ENCODE measurements at regions not wholly inside any gene's neighbourhood (a gene's known extent, or its start where the extent isn't known, plus 50 kb on each side); places are given as distances from the start of the nearest gene placed in this dataset.

DNA sequence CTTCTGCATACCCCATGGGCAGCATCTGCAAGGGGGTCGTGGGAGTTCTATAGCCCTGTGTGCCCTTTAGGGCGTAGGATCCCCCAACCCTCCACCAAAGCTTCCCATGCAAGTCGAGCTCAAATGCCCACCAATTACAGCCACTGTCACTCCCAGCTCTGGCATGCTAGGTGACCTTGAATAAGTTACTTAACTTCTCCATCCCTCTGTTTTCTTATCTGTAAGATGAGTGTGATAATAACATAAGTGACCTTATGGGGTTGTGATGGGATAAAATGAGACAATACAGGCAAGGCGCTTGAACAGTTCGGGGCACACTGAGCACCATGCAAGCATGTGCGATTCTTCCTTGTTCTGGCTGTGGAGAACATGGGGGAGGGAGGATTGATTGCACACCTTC lies 74.8 kb upstream of the POMGNT2 start:
- DNase-seq (ENCODE audit: low read depth, low spot score): no peak

DNA sequence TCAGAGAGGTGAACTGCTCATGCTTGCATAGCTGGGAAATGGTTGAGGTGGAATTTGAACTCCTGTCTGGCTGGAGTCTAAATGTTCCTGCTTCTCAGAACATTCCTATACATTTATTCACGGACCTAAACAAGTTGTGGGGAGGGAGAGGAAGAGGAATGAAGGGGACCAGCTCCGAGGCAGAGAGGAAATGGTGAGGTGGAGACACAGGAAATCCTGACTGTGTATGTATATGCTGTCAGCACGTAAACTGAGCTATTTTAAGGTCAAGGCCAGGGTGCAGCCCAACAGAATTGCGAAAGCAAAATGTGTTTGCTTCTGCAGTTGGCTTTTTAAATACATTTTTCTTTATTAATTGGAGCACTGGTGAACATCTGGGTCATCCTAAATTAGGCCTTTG lies 74.1 kb upstream of the POMGNT2 start:
- no peak for DNase-seq (ENCODE audit: low read depth, low spot score)

DNA sequence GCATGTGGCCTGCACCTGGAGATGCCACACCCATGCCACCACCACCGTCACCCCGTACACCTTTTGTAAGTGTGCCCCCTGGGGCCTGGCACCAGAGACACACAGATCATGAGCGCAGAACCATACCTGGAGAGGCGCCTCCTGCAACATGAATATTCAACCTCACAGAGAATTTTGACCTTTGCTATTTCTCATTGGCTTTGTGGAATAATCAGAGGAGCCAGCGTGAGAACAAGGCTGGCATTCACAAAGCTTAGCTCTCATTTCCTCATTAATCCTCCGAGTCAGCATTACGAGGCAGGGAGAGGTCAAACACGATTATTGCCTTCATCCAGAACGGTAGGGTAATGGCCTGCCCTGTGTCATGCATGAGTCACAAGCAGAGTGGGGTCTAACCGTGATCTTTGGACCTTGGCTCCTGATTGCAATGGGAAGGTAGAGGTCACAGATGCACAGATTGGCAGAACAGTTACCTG lies 73.0 kb upstream of the POMGNT2 start:
- DNase-seq (ENCODE audit: low read depth, low spot score): no peak

DNA sequence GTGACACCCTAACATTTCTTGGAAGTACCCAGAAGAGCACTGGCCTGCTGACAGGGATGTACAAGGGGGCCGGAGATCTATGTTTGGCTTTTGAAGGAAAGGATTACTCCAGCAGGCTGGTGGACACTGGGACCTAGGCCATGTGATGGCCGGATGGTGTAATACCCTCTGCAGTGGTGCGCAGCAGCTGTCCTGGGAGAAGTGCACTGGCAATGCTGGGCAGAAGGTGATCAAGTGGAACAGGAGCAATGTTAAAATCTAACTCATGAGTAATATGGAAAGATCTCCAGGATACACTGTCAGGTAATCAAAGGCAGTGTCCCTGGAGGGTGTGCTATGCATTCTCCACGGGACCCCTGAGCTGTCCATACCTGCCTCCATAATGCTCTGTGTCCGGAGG lies 71.2 kb upstream of the POMGNT2 start:
- no peak for DNase-seq (ENCODE audit: low read depth, low spot score)

DNA sequence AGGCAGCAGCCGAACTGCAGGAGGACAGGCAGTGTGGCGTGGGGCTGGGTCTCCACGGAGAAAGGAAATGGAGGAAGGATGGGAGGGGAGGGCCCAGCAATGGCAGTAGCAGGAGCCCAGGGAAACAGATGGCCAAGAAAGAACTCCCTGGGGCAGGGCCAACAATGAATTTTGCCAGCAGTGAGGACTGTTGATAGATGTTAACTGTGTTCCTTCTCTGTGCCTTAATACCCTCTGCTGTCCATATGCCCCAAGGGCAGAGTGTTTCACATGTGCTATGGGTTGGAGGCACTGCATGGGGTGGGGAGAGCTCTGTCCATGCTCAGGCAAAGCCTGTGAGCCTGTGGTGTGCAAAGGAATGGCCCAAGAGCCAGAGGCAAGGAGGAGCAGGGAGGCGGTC lies 70.8 kb upstream of the POMGNT2 start:
- DNase-seq (ENCODE audit: low read depth, low spot score): no peak

DNA sequence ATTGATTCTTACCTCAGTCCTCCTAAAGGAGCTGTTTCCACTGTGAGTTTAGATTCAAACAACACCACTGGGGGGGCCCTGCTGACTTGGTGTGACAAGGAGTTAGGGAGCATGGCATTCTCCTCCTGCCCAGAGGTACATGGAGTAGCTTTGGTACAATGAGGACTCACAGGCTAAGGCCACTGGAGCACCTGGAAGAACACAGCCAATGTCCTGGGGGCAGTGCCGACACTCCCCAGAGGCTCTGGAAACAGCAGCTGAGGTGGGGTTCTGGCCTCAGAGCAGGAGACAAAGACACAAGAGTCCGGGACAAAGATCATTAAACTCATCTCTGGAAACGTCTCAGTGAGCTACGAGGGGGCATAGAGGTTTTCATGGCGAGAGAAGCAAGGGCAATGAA lies 69.7 kb upstream of the POMGNT2 start:
- DNase-seq (ENCODE audit: low read depth, low spot score): no peak

DNA sequence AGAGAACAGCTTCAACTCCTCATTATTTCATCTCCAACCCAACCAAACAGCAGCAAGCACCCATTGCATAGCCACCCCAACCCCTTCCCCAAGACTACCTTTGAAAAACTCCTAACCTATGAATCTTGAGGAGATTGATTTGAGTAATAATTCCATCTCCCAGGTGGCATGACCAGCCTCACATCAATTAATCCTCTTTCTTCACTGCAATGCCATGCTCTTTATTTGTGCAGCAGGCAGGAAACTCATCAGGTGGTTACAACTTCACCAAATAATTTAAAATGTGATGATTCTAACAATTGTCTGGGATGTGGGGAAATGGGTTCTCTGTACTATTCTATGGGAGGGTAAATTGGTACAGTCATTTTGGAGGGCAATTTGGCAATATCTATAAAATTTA lies 68.1 kb upstream of the POMGNT2 start:
- no peak for DNase-seq (ENCODE audit: low read depth, low spot score)

DNA sequence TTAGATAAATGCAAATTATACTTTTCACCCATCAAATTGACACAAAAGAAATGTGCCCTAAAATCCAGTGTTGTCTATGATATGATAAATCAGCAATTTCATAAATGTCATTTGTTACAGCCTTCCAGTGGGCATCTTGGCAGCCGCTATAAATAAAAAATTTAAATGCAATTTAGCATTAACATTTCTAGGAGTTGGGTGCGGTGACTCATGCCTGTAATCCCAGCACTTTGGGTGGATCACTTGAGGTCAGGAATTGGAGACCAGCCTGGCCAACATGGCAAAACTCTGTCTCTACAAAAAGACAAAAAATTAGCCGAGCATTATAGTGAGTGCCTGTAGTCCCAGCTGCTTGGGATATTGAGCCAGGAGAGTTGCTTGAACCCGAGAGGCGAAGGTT lies 65.9 kb upstream of the POMGNT2 start:
- DNase-seq (ENCODE audit: low read depth, low spot score): no peak

DNA sequence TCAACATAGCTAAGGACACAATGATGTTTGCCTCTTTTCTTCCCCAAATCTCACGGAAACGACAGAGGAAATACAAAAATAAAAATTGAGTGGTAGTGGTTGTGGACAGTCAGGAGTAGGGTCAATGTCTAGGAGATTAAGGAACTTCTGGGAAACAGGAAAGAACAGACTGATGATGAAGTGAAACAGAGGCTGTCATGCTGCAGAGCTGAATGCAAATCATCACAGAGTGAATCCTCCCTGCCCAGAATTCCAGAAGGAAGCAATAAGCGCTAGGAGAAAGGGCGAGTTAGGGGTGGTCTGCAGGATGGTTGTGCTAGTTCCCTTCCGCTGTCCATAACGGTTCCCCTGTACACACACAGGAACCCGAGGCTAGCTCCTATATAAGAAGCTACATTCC lies 64.7 kb upstream of the POMGNT2 start:
- DNase-seq (ENCODE audit: low read depth, low spot score): no peak

DNA sequence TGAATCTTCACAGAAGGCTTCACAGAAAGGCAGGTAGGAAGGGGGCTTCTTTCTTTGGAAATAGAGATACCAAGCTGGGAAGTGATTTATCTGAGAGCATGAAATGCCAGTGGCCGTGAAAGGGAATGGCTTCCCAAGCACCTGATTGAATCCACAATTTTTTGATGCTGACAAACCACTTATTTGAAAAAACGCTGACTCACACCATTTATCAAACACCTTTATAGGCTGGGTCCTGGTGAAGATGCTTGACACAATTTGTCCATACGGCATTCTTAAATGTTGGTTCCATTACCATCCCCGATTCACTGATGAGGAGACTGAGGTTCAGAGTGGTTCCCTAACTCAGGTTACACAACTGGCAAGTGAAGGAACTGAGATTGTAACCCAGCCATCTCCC lies 64.1 kb upstream of the POMGNT2 start:
- DNase-seq (ENCODE audit: low read depth, low spot score): no peak

DNA sequence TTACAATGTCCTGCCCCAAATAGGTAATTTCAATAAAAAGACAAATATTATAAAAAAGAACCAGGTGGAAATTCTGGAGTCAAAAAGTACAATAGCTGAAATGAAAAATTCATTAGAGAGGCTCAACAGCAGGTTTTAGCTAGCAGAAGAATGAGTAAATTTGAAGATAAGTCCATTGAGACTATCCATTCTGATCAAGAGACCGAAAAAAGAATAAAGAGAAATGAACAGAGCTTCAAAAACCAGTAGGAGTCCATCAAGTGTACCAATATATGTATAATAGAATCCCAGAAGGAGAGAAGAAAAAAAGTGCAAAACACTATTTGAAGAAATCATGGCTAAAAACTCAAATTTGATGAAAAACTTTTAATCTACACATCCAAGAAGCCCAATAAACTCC lies 60.5 kb upstream of the POMGNT2 start:
- no peak for DNase-seq (ENCODE audit: low read depth, low spot score)

DNA sequence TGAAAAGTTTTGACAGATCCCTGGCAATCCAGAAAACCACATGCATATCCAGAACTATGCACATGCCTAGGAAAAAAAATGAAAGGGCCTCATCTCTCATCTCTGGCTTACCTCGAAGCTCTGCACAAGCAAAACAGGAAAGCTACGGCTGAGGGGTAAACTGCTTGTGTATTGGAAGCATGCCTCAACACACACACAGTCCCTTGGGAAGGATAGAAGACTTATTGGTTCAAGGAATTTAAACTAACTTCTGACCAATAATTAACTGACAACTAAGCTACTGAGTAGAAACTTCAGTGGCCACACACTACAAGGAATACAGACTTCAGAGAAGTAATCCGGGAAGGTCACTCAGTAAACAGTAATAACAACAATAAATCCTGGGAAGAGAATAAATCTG lies 59.9 kb upstream of the POMGNT2 start:
- DNase-seq (ENCODE audit: low read depth, low spot score): no peak

DNA sequence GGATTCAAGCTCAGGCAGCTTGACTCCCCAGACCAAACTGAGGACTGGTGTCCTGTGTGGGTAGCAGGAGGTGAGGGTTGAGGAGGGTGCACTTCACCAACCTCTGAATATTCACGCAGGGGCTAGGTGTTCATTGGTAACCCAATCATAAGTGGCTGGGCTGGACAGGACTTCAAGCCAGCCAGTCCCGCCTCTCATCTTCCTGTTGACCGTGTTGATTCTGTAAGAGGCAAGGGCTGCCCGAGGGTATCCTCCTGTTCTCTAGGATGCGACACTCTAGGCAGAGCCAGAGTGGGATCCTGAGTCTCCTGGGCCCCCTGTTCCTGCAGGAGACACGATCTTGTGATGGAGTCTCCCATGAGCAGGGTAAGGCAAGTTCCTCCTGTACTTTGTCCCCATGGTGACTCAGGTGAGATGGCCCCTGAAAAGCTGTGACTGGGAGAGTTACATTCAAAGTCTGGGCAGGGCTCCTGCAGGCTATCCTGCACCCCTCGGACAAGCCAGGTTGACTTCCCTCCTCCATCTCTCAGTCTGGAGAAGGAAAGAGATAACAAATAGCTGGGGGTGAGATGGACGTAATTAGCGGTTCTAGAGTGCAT lies 58.1 kb upstream of the POMGNT2 start:
- DNase-seq (ENCODE audit: low read depth, low spot score): no peak

DNA sequence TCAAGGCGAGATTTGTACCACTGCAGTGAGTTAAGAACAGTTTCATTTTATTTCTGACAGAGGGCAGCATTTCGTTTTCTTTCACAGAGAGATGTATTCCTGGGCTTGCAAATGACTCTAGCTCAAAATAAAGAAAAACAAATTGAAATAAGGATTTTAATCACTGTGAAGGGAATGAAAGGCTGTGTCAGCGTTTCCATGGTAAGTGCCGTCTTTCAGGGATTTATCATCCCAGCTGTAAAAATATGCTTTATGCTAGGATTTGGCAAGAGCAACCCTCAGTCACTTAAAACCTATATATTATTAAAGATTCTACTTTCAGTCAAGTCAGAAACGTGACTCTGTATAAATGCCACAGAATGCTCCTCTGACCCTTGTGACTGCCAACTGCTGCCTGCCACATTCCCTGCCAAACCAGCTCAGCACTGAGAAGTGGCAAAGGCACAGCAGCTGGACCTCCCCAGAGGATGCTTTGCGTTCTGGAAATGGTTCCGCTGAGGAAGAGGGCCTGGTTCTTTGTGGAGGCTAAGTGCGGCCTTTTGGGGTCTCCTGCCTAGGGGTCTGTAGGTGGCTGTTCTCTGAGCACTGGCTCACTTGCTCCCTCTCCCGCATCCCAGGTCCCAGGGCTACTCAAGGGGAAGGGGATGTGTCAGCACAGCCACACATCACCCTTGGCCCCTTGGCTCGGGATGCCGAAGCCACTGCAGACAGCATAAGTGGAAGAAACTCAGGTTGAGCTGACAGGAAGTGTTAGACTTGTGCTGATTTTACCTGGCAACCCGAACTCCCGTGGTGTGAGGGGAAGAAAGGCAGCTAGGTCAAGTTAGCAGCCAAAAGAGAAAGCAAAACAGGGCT lies 56.6 kb upstream of the POMGNT2 start:
- peak; percentile 47 for DNase-seq (ENCODE audit: low read depth, low spot score)

DNA sequence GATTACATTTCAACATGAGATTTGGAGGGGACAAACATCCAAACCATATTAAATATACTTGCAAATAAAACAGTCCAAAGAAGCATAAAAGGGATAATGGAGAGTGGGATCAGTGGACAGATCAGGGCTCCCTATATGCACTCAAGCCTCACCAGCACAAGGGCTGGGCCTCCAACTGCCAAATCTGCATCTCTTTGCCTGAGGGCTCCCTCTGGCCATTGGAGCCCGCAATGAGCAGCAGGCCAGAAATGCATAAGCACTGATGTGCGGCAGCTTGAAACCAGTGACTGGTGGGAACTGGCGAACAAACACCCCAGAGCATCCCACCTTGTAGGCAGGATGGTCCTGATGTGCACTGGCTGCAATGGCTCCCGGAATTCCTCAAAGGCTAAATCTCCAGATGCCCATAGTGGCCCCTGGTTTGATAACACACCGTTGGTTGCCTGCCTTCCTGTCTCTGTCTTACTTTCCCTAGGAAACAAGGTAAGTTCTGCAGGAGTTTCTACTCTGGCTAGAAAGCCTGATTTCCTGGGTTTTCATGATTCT lies 55.9 kb upstream of the POMGNT2 start:
- DNase-seq (ENCODE audit: low read depth, low spot score): no peak

DNA sequence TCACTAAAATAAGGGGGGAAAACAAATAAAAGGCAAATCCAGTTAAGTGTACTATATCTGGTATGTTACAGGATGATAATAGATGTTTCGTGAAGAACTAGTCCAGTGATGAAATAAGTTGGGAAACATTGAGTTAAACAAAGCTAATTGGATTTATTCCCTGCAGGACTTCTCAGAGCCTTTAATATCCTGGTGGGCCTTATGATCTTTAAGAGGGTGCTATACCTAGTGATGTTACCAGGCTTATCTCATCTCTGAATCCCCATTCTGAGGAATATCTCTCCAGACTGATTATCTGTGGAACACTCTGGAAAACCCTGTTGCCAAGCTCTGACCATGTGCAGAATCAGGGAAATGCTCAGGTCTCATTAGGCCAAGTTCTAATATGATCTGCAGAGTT lies 54.8 kb upstream of the POMGNT2 start:
- no peak for DNase-seq (ENCODE audit: low read depth, low spot score)

DNA sequence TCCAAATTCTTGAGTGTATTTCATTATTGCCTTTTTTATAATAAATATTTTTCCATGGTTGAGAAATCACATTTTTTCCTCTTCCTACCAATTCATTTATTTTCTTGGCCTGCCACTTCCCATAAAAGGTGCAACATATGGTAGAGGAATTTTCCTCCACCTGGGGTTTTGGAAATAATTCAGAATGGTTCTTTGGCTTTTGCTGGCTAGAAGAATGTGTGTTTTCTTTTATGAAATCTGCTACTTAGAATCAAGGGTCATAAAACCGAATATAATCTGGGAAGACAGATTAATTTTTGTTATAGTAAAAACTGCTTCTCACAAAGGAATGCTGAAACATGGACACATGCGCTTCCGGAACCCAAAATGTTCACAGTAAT lies 54.0 kb upstream of the POMGNT2 start:
- DNase-seq (ENCODE audit: low read depth, low spot score): no peak

DNA sequence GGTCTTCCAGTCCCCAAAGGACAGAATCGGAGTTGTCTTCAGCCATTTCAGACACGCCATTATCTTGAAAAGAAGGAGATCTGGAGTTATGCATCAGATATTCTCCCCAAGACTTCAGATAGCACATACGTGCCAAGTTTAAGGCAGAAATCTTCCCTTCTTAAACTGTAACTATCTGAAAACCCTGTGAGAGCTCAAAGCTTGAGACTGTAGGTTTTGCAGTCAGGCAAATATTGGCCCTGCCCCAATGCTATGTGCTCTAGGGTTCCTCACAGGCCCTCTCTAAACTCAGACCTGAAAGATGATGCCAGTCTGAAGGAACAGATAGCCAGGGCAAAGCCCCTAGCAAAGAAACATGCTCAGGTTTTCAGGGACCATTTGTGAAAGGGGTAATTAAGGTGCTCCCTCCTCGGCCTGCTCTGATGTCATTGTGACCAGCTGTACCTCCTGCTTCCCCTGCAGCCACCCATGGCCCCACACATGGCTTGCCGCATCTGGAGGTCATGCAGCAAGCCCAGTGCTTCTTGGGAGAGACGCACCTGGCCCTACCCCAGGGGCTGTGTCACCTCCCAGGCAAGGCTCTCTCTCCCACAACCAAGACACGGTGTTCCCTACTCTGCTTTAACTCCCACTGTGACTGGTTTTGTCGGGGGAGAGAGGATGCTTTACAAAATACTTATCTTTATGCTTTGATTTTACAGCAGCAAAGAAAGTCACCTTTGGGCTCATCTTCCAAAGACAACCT lies 53.4 kb upstream of the POMGNT2 start:
- no peak for DNase-seq (ENCODE audit: low read depth, low spot score)

DNA sequence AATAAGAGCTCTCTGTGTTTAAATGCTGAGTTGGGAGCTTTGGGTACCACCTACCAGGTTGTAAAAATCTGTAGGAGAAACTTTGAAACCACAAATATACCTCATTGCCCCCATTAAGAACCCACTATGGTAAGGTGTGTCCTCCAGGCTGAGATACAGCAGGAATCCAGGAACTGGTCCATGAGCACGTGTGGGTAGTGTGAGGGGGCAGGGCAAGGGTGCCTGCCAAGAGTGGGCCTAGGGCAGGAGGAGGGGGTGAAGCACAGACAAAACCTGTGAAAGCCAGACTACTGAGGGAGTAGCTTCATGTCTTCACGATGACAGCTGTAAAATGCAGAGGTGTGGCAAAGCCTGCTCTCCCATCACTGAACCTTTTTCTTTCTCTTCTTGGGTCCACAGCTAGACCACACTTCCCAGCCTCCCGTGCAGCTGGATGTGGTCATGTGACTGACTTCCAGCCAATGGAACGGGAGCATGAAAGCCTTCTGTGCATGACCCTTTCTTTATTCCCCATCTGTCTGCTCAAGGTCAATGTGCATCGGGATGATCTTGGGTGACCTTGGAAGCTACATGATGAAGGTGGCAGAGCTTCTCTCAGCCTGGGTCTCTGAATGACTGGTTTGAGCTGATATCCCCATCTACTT lies 51.1 kb upstream of the POMGNT2 start:
- DNase-seq (ENCODE audit: low read depth, low spot score): no peak

DNA sequence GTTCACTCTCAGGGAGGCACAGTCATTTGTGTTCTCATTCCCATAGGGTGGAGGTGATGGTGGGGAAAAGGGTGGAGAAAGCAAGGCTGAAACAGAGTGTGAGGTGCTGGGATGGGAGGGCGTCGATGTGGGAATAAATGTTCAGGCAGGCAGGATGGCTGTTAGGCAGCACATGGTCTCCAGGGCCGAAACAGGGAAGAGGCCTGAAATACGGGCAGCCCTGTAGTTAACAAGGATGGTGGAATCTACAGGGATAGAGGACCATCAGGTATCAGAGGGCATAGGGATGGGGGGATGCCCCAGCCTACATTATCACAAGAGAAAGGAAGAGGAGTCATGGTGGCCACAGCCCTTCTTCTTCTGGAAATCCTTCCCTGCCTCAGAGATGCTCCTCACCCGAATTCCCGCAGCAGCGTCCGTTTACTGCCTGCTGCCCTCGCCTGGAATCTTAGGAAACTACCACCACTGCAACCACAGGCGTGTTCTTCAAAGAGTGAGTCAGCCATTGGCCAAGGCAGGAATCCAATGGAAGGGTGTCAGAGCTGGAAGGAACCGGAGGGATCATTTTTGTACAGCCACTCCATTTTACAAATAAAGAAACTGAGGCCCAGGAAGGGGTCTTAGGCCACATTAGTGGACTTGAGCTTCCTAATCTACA lies 49.7 kb upstream of the POMGNT2 start:
- peak; percentile 33 for DNase-seq (ENCODE audit: low read depth, low spot score)

Data from smooth muscle cell of the brain vasculature (primary cell).